ENCODE measurements at regions not wholly inside any gene's neighbourhood (a gene's known extent, or its start where the extent isn't known, plus 50 kb on each side); places are given as distances from the start of the nearest gene placed in this dataset.

DNA sequence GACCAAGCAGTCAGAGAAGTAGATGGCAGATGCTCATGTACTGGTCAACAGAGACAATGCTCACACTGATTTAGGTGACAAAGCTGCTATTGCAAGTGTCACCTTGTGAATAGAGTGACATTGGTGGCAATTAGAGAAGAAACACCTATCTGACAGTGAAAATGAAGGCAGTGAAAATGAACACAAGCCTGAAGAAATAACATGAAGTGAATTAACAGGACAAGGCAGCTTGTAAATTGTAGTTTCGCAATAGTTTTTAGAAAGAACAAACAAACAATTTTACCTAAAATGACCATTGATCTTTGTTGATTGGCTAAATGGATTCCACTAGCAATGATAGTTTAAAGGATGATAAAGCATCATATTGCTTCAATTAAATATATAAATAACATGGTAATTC is 1389.5 kb downstream of the PLA2G4A start:
- no peaks in the 10 kb centered on the region for H3K9me3 ChIP-seq
- H3K4me3 ChIP-seq: no peak overlapping the region
- H3K36me3 ChIP-seq: no peaks in the 10 kb centered on the region
- intact Hi-C loops (cut with DNase I; ENCODE audit: low total_unique reads): no loop called here
- DNase-seq: no peak
- TF ChIP-seq POLR2A (IDR thresholded peaks at IDR 0.05) (no peak), POLR2AphosphoS5 (IDR thresholded peaks at IDR 0.05) (no peak)
- TF ChIP-seq, protein P1, sequence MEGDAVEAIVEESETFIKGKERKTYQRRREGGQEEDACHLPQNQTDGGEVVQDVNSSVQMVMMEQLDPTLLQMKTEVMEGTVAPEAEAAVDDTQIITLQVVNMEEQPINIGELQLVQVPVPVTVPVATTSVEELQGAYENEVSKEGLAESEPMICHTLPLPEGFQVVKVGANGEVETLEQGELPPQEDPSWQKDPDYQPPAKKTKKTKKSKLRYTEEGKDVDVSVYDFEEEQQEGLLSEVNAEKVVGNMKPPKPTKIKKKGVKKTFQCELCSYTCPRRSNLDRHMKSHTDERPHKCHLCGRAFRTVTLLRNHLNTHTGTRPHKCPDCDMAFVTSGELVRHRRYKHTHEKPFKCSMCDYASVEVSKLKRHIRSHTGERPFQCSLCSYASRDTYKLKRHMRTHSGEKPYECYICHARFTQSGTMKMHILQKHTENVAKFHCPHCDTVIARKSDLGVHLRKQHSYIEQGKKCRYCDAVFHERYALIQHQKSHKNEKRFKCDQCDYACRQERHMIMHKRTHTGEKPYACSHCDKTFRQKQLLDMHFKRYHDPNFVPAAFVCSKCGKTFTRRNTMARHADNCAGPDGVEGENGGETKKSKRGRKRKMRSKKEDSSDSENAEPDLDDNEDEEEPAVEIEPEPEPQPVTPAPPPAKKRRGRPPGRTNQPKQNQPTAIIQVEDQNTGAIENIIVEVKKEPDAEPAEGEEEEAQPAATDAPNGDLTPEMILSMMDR (IDR thresholded peaks at IDR 0.05 in 8 of 11, conservative IDR thresholded peaks at IDR 0.05 in 3 of 11): no peak
- 86 to 97% (median 93%) methylated on average over 1 of the region's 1 CpG for WGBS, 5 donors
- no peaks in the 10 kb centered on the region for H3K27me3 ChIP-seq (replicated peaks in 1 of 7)
- H3K27ac ChIP-seq: no peak overlapping the region
- H3K4me1 ChIP-seq: no peaks in the 10 kb centered on the region

DNA sequence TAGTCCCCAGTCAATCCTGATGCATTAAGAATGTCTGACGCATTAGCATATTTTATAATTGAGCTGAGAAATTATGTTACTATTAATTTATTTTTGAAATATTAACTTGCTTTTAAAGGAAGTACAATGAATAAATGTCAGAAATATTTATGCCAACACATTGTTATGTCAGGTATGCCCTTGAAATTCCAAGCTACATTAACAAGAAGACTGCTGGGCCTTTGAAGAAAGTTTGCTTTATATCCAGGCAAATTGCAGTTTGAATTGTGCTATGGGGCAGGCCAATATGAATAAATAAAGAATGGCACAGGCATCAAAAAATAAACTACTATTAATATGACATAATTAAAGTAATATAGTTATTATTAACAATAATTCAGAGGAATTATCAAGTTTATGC is 1391.3 kb downstream of the PLA2G4A start:
- WGBS, 5 donors: 85 to 100% (median 96%) methylated on average over 1 of the region's 1 CpG
- Histone ChIP-seq H3K27me3 (replicated peaks in 1 of 7) (no peaks in the 10 kb centered on the region), H3K4me1 (no peaks in the 10 kb centered on the region), H3K36me3 (no peaks in the 10 kb centered on the region), H3K9me3 (peaks cover 0 to 12% (median 7%) of the 10 kb centered on the region in 8 donors), H3K4me3 (no peak overlapping the region), H3K27ac (no peak overlapping the region)
- DNase-seq: no peak
- TF ChIP-seq, protein P1 (IDR thresholded peaks at IDR 0.05 in 8 of 11, conservative IDR thresholded peaks at IDR 0.05 in 3 of 11): no peak
- TF ChIP-seq POLR2A (IDR thresholded peaks at IDR 0.05): no peak
- no peak for TF ChIP-seq POLR2AphosphoS5 (IDR thresholded peaks at IDR 0.05)
- intact Hi-C loops (cut with DNase I; ENCODE audit: low total_unique reads): no loop called here

DNA sequence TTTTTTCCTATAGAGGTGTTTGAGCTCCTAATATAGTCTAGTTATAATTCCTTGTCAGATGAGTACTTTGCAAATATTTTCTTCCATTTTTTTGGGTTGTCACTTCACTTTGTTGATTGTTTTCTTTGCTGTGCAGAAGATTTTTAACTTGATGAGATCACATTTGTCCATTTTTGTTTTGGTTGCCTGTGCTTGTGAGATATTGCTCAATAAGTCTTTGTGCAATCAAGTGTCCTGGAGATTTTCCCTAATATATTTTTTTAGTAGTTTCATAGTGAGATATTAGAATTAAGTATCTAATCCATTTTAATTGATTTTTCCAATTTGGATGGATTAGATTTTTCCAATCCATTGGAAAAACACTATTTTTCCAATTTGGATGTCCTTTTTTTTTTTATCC is 1395.5 kb downstream of the PLA2G4A start:
- no peaks in the 10 kb centered on the region for H3K36me3 ChIP-seq
- DNase-seq: no peak
- intact Hi-C loops (cut with DNase I; ENCODE audit: low total_unique reads): no loop called here
- peaks cover 0 to 17% (median 11%) of the 10 kb centered on the region in 8 donors for H3K9me3 ChIP-seq
- TF ChIP-seq, protein P1 (IDR thresholded peaks at IDR 0.05 in 8 of 11, conservative IDR thresholded peaks at IDR 0.05 in 3 of 11): no peak
- TF ChIP-seq POLR2AphosphoS5 (IDR thresholded peaks at IDR 0.05): no peak
- TF ChIP-seq POLR2A (IDR thresholded peaks at IDR 0.05): no peak
- H3K27me3 ChIP-seq (replicated peaks in 1 of 7): no peaks in the 10 kb centered on the region
- H3K4me3 ChIP-seq: no peak overlapping the region
- H3K27ac ChIP-seq: no peak overlapping the region
- no peaks in the 10 kb centered on the region for H3K4me1 ChIP-seq

DNA sequence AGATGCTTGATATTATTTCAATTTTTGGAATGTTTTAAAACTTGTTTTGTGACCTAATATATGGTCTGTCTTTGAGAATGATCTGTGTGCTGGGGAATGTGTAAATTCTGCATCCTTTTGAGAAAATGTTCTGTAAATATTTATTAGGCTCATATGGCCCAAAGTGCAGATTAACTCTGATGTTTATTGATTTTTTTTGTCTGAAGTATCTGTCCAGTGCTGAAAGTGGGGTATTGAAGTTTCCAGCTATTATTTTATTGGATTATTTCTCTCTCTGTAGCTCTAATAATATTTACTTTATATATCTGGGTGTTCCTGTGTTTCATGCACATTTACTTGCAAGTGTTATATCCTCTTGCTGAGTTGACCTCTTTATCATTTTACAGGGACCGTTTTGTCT is 1397.2 kb downstream of the PLA2G4A start:
- no peaks in the 10 kb centered on the region for H3K4me1 ChIP-seq
- no peak overlapping the region for H3K27ac ChIP-seq
- no peak for DNase-seq
- H3K4me3 ChIP-seq: no peak overlapping the region
- intact Hi-C loops (cut with DNase I; ENCODE audit: low total_unique reads): no loop called here
- 85 to 94% (median 90%) methylated on average over 1 of the region's 1 CpG for WGBS, 5 donors
- TF ChIP-seq POLR2A (IDR thresholded peaks at IDR 0.05) (no peak), POLR2AphosphoS5 (IDR thresholded peaks at IDR 0.05) (no peak)
- TF ChIP-seq, protein P1 (IDR thresholded peaks at IDR 0.05 in 8 of 11, conservative IDR thresholded peaks at IDR 0.05 in 3 of 11): no peak
- H3K36me3 ChIP-seq: no peaks in the 10 kb centered on the region
- peaks cover 0 to 17% (median 11%) of the 10 kb centered on the region in 8 donors for H3K9me3 ChIP-seq
- no peaks in the 10 kb centered on the region for H3K27me3 ChIP-seq (replicated peaks in 1 of 7)
